ENCODE measurements at regions not wholly inside any gene's neighbourhood (a gene's known extent, or its start where the extent isn't known, plus 50 kb on each side); places are given as distances from the start of the nearest gene placed in this dataset.

DNA sequence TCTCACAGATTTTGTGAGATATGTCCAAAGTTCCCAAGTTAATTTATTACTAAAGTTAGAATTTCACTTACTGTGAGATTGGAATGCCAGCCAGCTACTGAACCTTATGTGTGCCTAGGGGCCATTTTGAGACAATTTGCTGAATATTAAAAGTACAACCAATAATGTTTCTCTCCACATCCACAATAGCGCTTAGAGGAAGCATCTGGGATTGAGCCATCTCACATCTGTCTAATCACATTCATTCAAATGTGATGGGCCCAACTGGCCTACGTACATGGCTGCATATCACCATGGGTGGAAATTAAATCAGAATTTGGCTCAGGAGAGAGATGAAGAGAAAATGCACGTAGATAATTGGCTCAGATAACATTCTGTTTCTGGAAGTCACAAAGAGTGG is 1294.0 kb downstream of the AACS start:
- TF ChIP-seq POLR2AphosphoS5 (IDR thresholded peaks at IDR 0.05) (no peak), POLR2A (IDR thresholded peaks at IDR 0.05) (no peak)
- TF ChIP-seq, protein P1, sequence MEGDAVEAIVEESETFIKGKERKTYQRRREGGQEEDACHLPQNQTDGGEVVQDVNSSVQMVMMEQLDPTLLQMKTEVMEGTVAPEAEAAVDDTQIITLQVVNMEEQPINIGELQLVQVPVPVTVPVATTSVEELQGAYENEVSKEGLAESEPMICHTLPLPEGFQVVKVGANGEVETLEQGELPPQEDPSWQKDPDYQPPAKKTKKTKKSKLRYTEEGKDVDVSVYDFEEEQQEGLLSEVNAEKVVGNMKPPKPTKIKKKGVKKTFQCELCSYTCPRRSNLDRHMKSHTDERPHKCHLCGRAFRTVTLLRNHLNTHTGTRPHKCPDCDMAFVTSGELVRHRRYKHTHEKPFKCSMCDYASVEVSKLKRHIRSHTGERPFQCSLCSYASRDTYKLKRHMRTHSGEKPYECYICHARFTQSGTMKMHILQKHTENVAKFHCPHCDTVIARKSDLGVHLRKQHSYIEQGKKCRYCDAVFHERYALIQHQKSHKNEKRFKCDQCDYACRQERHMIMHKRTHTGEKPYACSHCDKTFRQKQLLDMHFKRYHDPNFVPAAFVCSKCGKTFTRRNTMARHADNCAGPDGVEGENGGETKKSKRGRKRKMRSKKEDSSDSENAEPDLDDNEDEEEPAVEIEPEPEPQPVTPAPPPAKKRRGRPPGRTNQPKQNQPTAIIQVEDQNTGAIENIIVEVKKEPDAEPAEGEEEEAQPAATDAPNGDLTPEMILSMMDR (IDR thresholded peaks at IDR 0.05 in 8 of 11, conservative IDR thresholded peaks at IDR 0.05 in 3 of 11), result no peak
